Loucy (cell line): ENCODE measurements at regions not wholly inside any gene's neighbourhood (a gene's known extent, or its start where the extent isn't known, plus 50 kb on each side); places are given as distances from the start of the nearest gene placed in this dataset.

ENCODE experiments used
- CTCF ChIP-seq: fragments of 200-600 bp; sonication (generic); conservative IDR thresholded peaks from 2 replicates; pipeline ENCODE4 v1.5.1; 2014; ENCODE audit warnings: mild to moderate bottlenecking, antibody characterized with exemption, low read length
- EZH2phosphoT487 ChIP-seq: fragments of 200-600 bp; IDR thresholded peaks from 2 replicates; pipeline ENCODE4 v1.6.1; 2018; ENCODE audit warnings: antibody characterized with exemption, mild to moderate bottlenecking, moderate library complexity, borderline replicate concordance

- TF ChIP-seq CTCF (no peak), EZH2phosphoT487 (no peak)
Observed at GRCh38 chr11:92061456-92062062, 163.1 kb upstream of the FAT3 start.
